GM18508 (cell line): ENCODE measurements at regions not wholly inside any gene's neighbourhood (a gene's known extent, or its start where the extent isn't known, plus 50 kb on each side); places are given as distances from the start of the nearest gene placed in this dataset.

ENCODE experiments used
- ATAC-seq: cut with Tn5 transposase; IDR thresholded peaks from one replicate; pipeline ENCODE4 v1.9.1; 2021; ENCODE audit warnings: moderate number of reproducible peaks; ENCODE audit not compliant: insufficient read depth, unreplicated experiment

- ATAC-seq = no peak
Observed at GRCh38 chr15:62520887-62521286, 355.8 kb upstream of the C2CD4B start.

GRCh38 chr15:62521396-62521795 lies 356.3 kb upstream of the C2CD4B start:
- ATAC-seq = no peak

GRCh38 chr15:62524848-62525247 lies 359.8 kb upstream of the C2CD4B start:
- no peak for ATAC-seq

GRCh38 chr15:62527387-62527786 lies 362.3 kb upstream of the C2CD4B start:
- ATAC-seq = no peak

- ATAC-seq = no peak
Observed at GRCh38 chr15:62528505-62528904, 363.4 kb upstream of the C2CD4B start.

GRCh38 chr15:62532367-62532766 lies 367.3 kb upstream of the C2CD4B start:
- no peak for ATAC-seq

GRCh38 chr15:62533687-62534086 lies 368.6 kb upstream of the C2CD4B start:
- ATAC-seq = no peak

GRCh38 chr15:62534996-62535395 lies 369.9 kb upstream of the C2CD4B start:
- no peak for ATAC-seq

- no peak for ATAC-seq
Observed at GRCh38 chr15:62539236-62539635, 374.2 kb upstream of the C2CD4B start.

GRCh38 chr15:62541250-62541649 lies 376.2 kb upstream of the C2CD4B start:
- no peak for ATAC-seq

GRCh38 chr15:62541846-62542245 lies 376.8 kb upstream of the C2CD4B start:
- ATAC-seq = no peak

- ATAC-seq = no peak
Observed at GRCh38 chr15:62544446-62544845, 379.4 kb upstream of the C2CD4B start.

GRCh38 chr15:62545467-62546227 lies 380.6 kb upstream of the C2CD4B start:
- ATAC-seq = no peak

GRCh38 chr15:62546628-62547027 lies 381.5 kb upstream of the C2CD4B start:
- no peak for ATAC-seq

GRCh38 chr15:62547584-62547983 lies 382.5 kb upstream of the C2CD4B start:
- no peak for ATAC-seq

GRCh38 chr15:62549345-62549970 lies 384.4 kb upstream of the C2CD4B start:
- no peak for ATAC-seq

- no peak for ATAC-seq
Observed at GRCh38 chr15:62550106-62550505, 385.0 kb upstream of the C2CD4B start.

GRCh38 chr15:62552444-62552843 lies 387.4 kb upstream of the C2CD4B start:
- ATAC-seq = no peak

GRCh38 chr15:62553911-62554563 lies 389.0 kb upstream of the C2CD4B start:
- ATAC-seq = no peak

GRCh38 chr15:62558640-62559380 lies 393.7 kb upstream of the C2CD4B start:
- ATAC-seq = no peak

- no peak for ATAC-seq
Observed at GRCh38 chr15:62559381-62559733, 394.3 kb upstream of the C2CD4B start.
